Keratinocyte (primary cell): ENCODE measurements at regions not wholly inside any gene's neighbourhood (a gene's known extent, or its start where the extent isn't known, plus 50 kb on each side); places are given as distances from the start of the nearest gene placed in this dataset.

ENCODE experiments used
- DNase-seq: peaks from one replicate; pipeline ENCODE4 v3.0.0-alpha.2; 2011; ENCODE audit warnings: low read depth, missing footprints, low spot score
- FAIRE-seq: peaks from 2 replicates; lab custom pipeline; 2011; peaks lifted over from hg19 to GRCh38; lab: Jason Lieb, UNC
- H2AFZ ChIP-seq: 2 replicates; pipeline ENCODE4 v1.6.0; 2012; ENCODE audit warnings: low read length, control low read depth, inconsistent platforms; ENCODE audit not compliant: control insufficient read depth
- H3K27ac ChIP-seq: 2 replicates; pipeline ENCODE4 v1.5.1; 2011; ENCODE audit warnings: low read length; ENCODE audit not compliant: control insufficient read depth, insufficient read depth
- H3K27me3 ChIP-seq: 3 replicates; pipeline ENCODE4 v1.6.0; 2011; ENCODE audit warnings: low read length; ENCODE audit not compliant: control insufficient read depth, insufficient read depth; ENCODE audit errors: extremely low read depth
- H3K36me3 ChIP-seq, 2 experiments: 2 replicates in 1 of 2; 3 replicates in 1 of 2; pipeline ENCODE4 v1.5.1; 2011; ENCODE audit warnings: low read length in 2 of 2, mild to moderate bottlenecking in 1 of 2; ENCODE audit not compliant: control insufficient read depth in 2 of 2, insufficient read depth in 2 of 2; ENCODE audit errors: extremely low read depth in 1 of 2
- H3K4me1 ChIP-seq: 3 replicates; pipeline ENCODE4 v1.5.1; 2011; ENCODE audit warnings: low read length; ENCODE audit not compliant: control insufficient read depth, insufficient read depth; ENCODE audit errors: extremely low read depth
- H3K4me2 ChIP-seq: 3 replicates; pipeline ENCODE4 v1.6.0; 2011; ENCODE audit warnings: low read depth, low read length; ENCODE audit not compliant: control insufficient read depth, insufficient read depth; ENCODE audit errors: extremely low read depth
- H3K4me3 ChIP-seq, 3 experiments: fragments of 200-600 bp in 1 of 3; sonication (generic) in 1 of 3; 2 replicates in 2 of 3; 3 replicates in 1 of 3; pipeline ENCODE4 v1.5.1; 2011 to 2016; ENCODE audit warnings: low read length in 3 of 3, mild to moderate bottlenecking in 3 of 3, control low read depth in 2 of 3, inconsistent platforms in 1 of 3, low read depth in 1 of 3, mixed read lengths in 1 of 3, mixed run types in 1 of 3, moderate library complexity in 1 of 3; ENCODE audit not compliant: control insufficient read depth in 2 of 3, insufficient read depth in 2 of 3; ENCODE audit errors: extremely low read depth in 1 of 3
- H3K79me2 ChIP-seq: 2 replicates; pipeline ENCODE4 v1.6.0; 2012; ENCODE audit warnings: low read length; ENCODE audit not compliant: control insufficient read depth, insufficient read depth
- H3K9ac ChIP-seq: 3 replicates; pipeline ENCODE4 v1.6.0; 2011; ENCODE audit warnings: low read length; ENCODE audit not compliant: control insufficient read depth, insufficient read depth; ENCODE audit errors: extremely low read depth
- H3K9me1 ChIP-seq: 3 replicates; pipeline ENCODE4 v1.6.0; 2011; ENCODE audit warnings: low read length; ENCODE audit not compliant: control insufficient read depth, insufficient read depth; ENCODE audit errors: extremely low read depth
- H3K9me3 ChIP-seq: 2 replicates; pipeline ENCODE4 v1.5.1; 2012; ENCODE audit warnings: low read depth, low read length; ENCODE audit not compliant: control insufficient read depth
- H4K20me1 ChIP-seq: 3 replicates; pipeline ENCODE4 v1.6.0; 2011; ENCODE audit warnings: low read length; ENCODE audit not compliant: control insufficient read depth, insufficient read depth; ENCODE audit errors: extremely low read depth
- EZH2 ChIP-seq: IDR thresholded peaks from one replicate; pipeline ENCODE4 v1.6.1; 2012; ENCODE audit warnings: inconsistent platforms, mild to moderate bottlenecking, low read length, moderate library complexity
- dilution Hi-C: fragments of 300-500 bp; cut with MboI; formaldehyde crosslinking; loops from one replicate; pipeline ENCODE4 v1.7.0; 2020; ENCODE audit warnings: low sequenced_read_pairs; ENCODE audit not compliant: extremely low pct_ligation_motif_present
- TF ChIP-seq, protein P1 (sequence below), 3 experiments: IDR thresholded peaks in 1 of 3; conservative IDR thresholded peaks in 1 of 3; optimal IDR thresholded peaks in 1 of 3; 2 replicates in 2 of 3; 3 replicates in 1 of 3; pipeline versions ENCODE3 to v1.5.1; 2011; ENCODE audit warnings: low read length in 3 of 3, mild to moderate bottlenecking in 3 of 3, moderate library complexity in 2 of 3, control low read depth in 1 of 3, inconsistent platforms in 1 of 3; ENCODE audit not compliant: insufficient read depth in 2 of 3; ENCODE audit errors: extremely low read depth in 1 of 3

DNA sequence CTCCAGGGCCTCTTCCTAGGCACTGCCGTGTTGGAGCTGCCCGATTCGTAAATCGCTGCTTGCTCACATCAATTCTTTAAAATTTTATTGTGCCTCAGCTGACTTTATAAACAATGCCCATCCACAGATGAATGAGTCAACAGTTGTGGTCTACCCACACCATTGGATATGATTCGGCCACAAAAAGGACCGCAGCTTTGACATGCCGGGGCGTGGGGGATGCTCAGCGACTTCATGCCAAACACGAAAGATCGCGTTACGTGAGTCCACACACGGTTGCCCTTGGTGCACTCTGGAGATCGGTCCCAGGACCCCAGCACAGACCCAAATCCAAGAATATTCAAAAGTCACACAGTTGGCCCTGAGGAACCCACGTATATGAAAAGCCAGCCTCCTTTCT, 195.7 kb downstream of the CTTN start:
- Histone ChIP-seq H3K27me3 (no peaks in the 10 kb centered on the region), H3K4me2 (no peak overlapping the region), H4K20me1 (no peaks in the 10 kb centered on the region), H3K9me3 (no peaks in the 10 kb centered on the region), H3K36me3 (no peaks in the 10 kb centered on the region), H3K4me3 (no peak overlapping the region), H2AFZ (no peak overlapping the region), H3K79me2 (no peaks in the 10 kb centered on the region), H3K4me1 (no peaks in the 10 kb centered on the region), H3K27ac (no peak overlapping the region), H3K9ac (no peak overlapping the region), H3K9me1 (no peaks in the 10 kb centered on the region)
- no peak for TF ChIP-seq EZH2
- TF ChIP-seq, protein P1, sequence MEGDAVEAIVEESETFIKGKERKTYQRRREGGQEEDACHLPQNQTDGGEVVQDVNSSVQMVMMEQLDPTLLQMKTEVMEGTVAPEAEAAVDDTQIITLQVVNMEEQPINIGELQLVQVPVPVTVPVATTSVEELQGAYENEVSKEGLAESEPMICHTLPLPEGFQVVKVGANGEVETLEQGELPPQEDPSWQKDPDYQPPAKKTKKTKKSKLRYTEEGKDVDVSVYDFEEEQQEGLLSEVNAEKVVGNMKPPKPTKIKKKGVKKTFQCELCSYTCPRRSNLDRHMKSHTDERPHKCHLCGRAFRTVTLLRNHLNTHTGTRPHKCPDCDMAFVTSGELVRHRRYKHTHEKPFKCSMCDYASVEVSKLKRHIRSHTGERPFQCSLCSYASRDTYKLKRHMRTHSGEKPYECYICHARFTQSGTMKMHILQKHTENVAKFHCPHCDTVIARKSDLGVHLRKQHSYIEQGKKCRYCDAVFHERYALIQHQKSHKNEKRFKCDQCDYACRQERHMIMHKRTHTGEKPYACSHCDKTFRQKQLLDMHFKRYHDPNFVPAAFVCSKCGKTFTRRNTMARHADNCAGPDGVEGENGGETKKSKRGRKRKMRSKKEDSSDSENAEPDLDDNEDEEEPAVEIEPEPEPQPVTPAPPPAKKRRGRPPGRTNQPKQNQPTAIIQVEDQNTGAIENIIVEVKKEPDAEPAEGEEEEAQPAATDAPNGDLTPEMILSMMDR (optimal IDR thresholded peaks at IDR 0.05 in 1 of 3, IDR thresholded peaks at IDR 0.05 in 1 of 3, conservative IDR thresholded peaks at IDR 0.05 in 1 of 3; ENCODE audit: extremely low read depth in 1 of 3, insufficient read depth in 2 of 3, low read length in 3 of 3), result no peak
- no peak for FAIRE-seq
- no peak for DNase-seq
- dilution Hi-C loops, result no loop called here

DNA sequence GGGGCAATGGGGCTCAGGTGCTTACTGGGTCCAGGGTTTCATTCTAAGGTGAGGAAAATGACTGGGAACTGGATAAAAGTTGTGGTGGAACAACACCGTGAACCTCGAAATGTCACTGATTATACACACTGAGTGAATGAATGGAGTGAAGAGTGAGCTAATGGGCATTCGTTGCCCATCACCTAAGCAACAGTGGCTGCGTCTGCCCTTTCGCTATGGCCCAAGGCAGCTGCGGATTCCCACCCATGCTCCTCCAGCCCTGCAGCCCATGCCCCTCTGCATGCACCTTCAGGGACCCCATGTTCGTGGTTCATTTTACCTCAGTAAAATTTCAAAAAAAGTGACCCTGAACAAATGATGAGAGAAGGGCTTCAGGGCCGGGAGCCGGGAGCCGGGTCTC, 196.3 kb downstream of the CTTN start:
- Histone ChIP-seq H3K9ac (no peak overlapping the region), H3K27me3 (no peaks in the 10 kb centered on the region), H4K20me1 (no peaks in the 10 kb centered on the region), H3K36me3 (no peaks in the 10 kb centered on the region), H3K79me2 (no peaks in the 10 kb centered on the region), H3K4me3 (no peak overlapping the region), H3K4me2 (no peak overlapping the region), H3K9me1 (no peaks in the 10 kb centered on the region), H3K27ac (no peak overlapping the region), H3K4me1 (no peaks in the 10 kb centered on the region), H2AFZ (no peak overlapping the region), H3K9me3 (no peaks in the 10 kb centered on the region)
- FAIRE-seq, result no peak
- no peak for TF ChIP-seq EZH2
- TF ChIP-seq, protein P1 (optimal IDR thresholded peaks at IDR 0.05 in 1 of 3, IDR thresholded peaks at IDR 0.05 in 1 of 3, conservative IDR thresholded peaks at IDR 0.05 in 1 of 3; ENCODE audit: extremely low read depth in 1 of 3, insufficient read depth in 2 of 3, low read length in 3 of 3), result no peak
- dilution Hi-C loops, result no loop called here
- DNase-seq, result no peak
